ENCODE measurements at regions not wholly inside any gene's neighbourhood (a gene's known extent, or its start where the extent isn't known, plus 50 kb on each side); places are given as distances from the start of the nearest gene placed in this dataset.

DNA sequence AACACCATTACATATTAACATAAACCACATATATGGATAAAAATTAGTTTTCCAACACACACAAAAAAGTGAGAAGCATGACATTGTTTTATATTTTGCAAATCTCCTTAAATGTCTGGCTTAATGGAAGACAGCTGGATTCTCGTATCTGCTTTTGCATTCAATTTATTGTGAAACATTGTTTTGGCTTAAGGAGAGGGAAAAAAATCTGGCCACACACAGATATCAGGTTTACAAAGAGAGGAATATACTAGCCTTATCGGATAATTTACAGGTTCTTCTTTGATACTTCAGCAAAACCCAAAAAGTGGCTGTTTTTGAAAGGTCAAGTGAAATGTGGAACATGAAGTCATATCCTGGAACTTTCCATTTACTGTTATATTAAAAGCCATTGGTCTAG, 523.5 kb upstream of the ARGLU1 start:
- BruUV-seq (replicated peaks): no TSS peak
- Histone ChIP-seq H3K4me3 (replicated peaks in 1 of 2; ENCODE audit: low read depth in 1 of 2, low read length in 2 of 2) (no peak overlapping the region), H3K27me3 (ENCODE audit: insufficient read depth, low read length) (no peaks in the 10 kb centered on the region), H3K79me2 (ENCODE audit: insufficient read depth, low read length) (no peaks in the 10 kb centered on the region), H3K27ac (ENCODE audit: low read depth, low read length) (no peak overlapping the region), H2AFZ (ENCODE audit: low read depth, low read length, poor library complexity, severe bottlenecking) (no peak overlapping the region), H3K9me3 (ENCODE audit: control insufficient read depth in 1 of 2, insufficient read depth in 1 of 2, low read depth in 1 of 2, low read length in 2 of 2) (peaks cover 0 to 3% of the 10 kb centered on the region in 2 experiments; a peak in 1 of 4 replicates), H3K36me3 (ENCODE audit: control insufficient read depth in 1 of 2, insufficient read depth in 2 of 2, low read length in 2 of 2) (no peaks in the 10 kb centered on the region), H3K9ac (ENCODE audit: low read length) (no peak overlapping the region), H4K20me1 (ENCODE audit: insufficient read depth) (no peaks in the 10 kb centered on the region), H3K4me2 (ENCODE audit: low read length) (no peak overlapping the region), H3K9me2 (ENCODE audit: insufficient read depth) (no peaks in the 10 kb centered on the region), H3K4me1 (ENCODE audit: control insufficient read depth in 1 of 2, insufficient read depth in 2 of 2, low read length in 2 of 2) (no peaks in the 10 kb centered on the region)
- ChIA-PET POLR2A (no interaction called here), CTCF (no interaction called here), RAD21 (ENCODE audit: low non-redundant PET in 1 of 2, low total read pairs in 2 of 2, uncharacterized antibody in 2 of 2, unreplicated experiment in 2 of 2) (no interaction called here)
- no peak for DNase-seq (ENCODE audit: low read depth, low spot score)
- intact Hi-C loops (cut with micrococcal nuclease): no loop called here
- ATAC-seq: no peak
- TF ChIP-seq SIN3A (IDR thresholded peaks at IDR 0.05; ENCODE audit: low read depth) (no peak), JUND (IDR thresholded peaks at IDR 0.05) (no peak), ZFX (IDR thresholded peaks at IDR 0.05) (no peak), ZNF274 (IDR thresholded peaks at IDR 0.05; ENCODE audit: low read depth, low read length) (no peak), POLR2AphosphoS5 (IDR thresholded peaks at IDR 0.05; ENCODE audit: low read depth, low read length) (no peak), EZH2phosphoT487 (IDR thresholded peaks at IDR 0.05; ENCODE audit: borderline replicate concordance) (no peak), TCF7L2 (IDR thresholded peaks at IDR 0.05; ENCODE audit: borderline replicate concordance, extremely low read depth, insufficient read depth, insufficient read length) (no peak), MAX (IDR thresholded peaks at IDR 0.05) (no peak), YY1 (IDR thresholded peaks at IDR 0.05; ENCODE audit: extremely low read depth, insufficient replicate concordance, low read depth, low read length) (no peak), FOSL1 (IDR thresholded peaks at IDR 0.05; ENCODE audit: low read depth) (no peak), ELF1 (IDR thresholded peaks at IDR 0.05; ENCODE audit: borderline replicate concordance, low read depth) (no peak), SRF (IDR thresholded peaks at IDR 0.05; ENCODE audit: low read depth) (no peak), EGR1 (IDR thresholded peaks at IDR 0.05; ENCODE audit: low read depth) (no peak), POLR2A (IDR thresholded peaks at IDR 0.05; ENCODE audit: borderline replicate concordance, extremely low read depth, insufficient read depth, insufficient read length) (no peak)
- TF ChIP-seq, protein P1, sequence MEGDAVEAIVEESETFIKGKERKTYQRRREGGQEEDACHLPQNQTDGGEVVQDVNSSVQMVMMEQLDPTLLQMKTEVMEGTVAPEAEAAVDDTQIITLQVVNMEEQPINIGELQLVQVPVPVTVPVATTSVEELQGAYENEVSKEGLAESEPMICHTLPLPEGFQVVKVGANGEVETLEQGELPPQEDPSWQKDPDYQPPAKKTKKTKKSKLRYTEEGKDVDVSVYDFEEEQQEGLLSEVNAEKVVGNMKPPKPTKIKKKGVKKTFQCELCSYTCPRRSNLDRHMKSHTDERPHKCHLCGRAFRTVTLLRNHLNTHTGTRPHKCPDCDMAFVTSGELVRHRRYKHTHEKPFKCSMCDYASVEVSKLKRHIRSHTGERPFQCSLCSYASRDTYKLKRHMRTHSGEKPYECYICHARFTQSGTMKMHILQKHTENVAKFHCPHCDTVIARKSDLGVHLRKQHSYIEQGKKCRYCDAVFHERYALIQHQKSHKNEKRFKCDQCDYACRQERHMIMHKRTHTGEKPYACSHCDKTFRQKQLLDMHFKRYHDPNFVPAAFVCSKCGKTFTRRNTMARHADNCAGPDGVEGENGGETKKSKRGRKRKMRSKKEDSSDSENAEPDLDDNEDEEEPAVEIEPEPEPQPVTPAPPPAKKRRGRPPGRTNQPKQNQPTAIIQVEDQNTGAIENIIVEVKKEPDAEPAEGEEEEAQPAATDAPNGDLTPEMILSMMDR (IDR thresholded peaks at IDR 0.05 in 2 of 3, conservative IDR thresholded peaks at IDR 0.05 in 1 of 3; ENCODE audit: borderline replicate concordance in 1 of 3, insufficient read depth in 1 of 3, low read depth in 2 of 3, low read length in 2 of 3): no peak
- TF ChIP-seq, protein P2, sequence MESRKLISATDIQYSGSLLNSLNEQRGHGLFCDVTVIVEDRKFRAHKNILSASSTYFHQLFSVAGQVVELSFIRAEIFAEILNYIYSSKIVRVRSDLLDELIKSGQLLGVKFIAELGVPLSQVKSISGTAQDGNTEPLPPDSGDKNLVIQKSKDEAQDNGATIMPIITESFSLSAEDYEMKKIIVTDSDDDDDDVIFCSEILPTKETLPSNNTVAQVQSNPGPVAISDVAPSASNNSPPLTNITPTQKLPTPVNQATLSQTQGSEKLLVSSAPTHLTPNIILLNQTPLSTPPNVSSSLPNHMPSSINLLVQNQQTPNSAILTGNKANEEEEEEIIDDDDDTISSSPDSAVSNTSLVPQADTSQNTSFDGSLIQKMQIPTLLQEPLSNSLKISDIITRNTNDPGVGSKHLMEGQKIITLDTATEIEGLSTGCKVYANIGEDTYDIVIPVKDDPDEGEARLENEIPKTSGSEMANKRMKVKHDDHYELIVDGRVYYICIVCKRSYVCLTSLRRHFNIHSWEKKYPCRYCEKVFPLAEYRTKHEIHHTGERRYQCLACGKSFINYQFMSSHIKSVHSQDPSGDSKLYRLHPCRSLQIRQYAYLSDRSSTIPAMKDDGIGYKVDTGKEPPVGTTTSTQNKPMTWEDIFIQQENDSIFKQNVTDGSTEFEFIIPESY (IDR thresholded peaks at IDR 0.05; ENCODE audit: extremely low read depth, insufficient replicate concordance, low read length): no peak
